Neutrophil (primary cell): ENCODE measurements at regions not wholly inside any gene's neighbourhood (a gene's known extent, or its start where the extent isn't known, plus 50 kb on each side); places are given as distances from the start of the nearest gene placed in this dataset.

Source experiments
- H3K27ac ChIP-seq: fragments of 200-600 bp; sonication (generic); 2 replicates; pipeline ENCODE4 v1.5.1; 2016; ENCODE audit warnings: mild to moderate bottlenecking, moderate library complexity
- H3K27me3 ChIP-seq: fragments of 200-600 bp; sonication (generic); 2 replicates; pipeline ENCODE4 v1.6.0; 2016; ENCODE audit warnings: mild to moderate bottlenecking
- H3K36me3 ChIP-seq: fragments of 200-600 bp; sonication (generic); 2 replicates; pipeline ENCODE4 v1.5.1; 2017
- H3K4me1 ChIP-seq, 2 experiments: fragments of 200-600 bp in 1 of 2; sonication (generic) in 1 of 2; 1 replicate in 1 of 2; 2 replicates in 1 of 2; pipeline versions ENCODE4 v1.5.1 to v1.6.1; 2013 to 2016; ENCODE audit warnings: low read depth in 1 of 2, low read length in 1 of 2, mild to moderate bottlenecking in 1 of 2, moderate library complexity in 1 of 2; ENCODE audit not compliant: control insufficient read depth in 1 of 2, insufficient read depth in 1 of 2
- H3K4me3 ChIP-seq, 2 experiments: fragments of 200-600 bp in 1 of 2; sonication (generic) in 1 of 2; 1 replicate in 1 of 2; 2 replicates in 1 of 2; pipeline ENCODE4 v1.5.1; 2013 to 2016; ENCODE audit warnings: low read depth in 1 of 2, low read length in 1 of 2, mild to moderate bottlenecking in 1 of 2, moderate library complexity in 1 of 2
- H3K9me3 ChIP-seq: fragments of 200-600 bp; sonication (generic); 2 replicates; pipeline ENCODE4 v1.5.1; 2016
- CTCF ChIP-seq: fragments of 200-600 bp; sonication (generic); IDR thresholded peaks from 2 replicates; pipeline ENCODE4 v1.5.1; 2016; ENCODE audit warnings: antibody characterized with exemption

GRCh38 chr5:117761186-117761585 is 1186.6 kb upstream of the SEMA6A start:
- no peaks in the 10 kb centered on the region for H3K27me3 ChIP-seq
- TF ChIP-seq CTCF = no peak
- peak overlapping the region; percentile 14 for H3K27ac ChIP-seq
- no peaks in the 10 kb centered on the region for H3K9me3 ChIP-seq
- no peak overlapping the region for H3K4me3 ChIP-seq
- peaks cover 0 to 15% of the 10 kb centered on the region in 2 experiments for H3K4me1 ChIP-seq
- no peaks in the 10 kb centered on the region for H3K36me3 ChIP-seq

GRCh38 chr5:117759849-117760499 is 1185.4 kb upstream of the SEMA6A start:
- no peaks in the 10 kb centered on the region for H3K9me3 ChIP-seq
- no peaks in the 10 kb centered on the region for H3K36me3 ChIP-seq
- no peak overlapping the region for H3K27ac ChIP-seq
- TF ChIP-seq CTCF = no peak
- peaks cover 0 to 15% of the 10 kb centered on the region in 2 experiments for H3K4me1 ChIP-seq
- no peaks in the 10 kb centered on the region for H3K27me3 ChIP-seq
- no peak overlapping the region for H3K4me3 ChIP-seq

GRCh38 chr5:117752403-117752802 is 1177.8 kb upstream of the SEMA6A start:
- no peaks in the 10 kb centered on the region for H3K36me3 ChIP-seq
- no peaks in the 10 kb centered on the region for H3K4me1 ChIP-seq
- H3K9me3 ChIP-seq = no peaks in the 10 kb centered on the region
- no peaks in the 10 kb centered on the region for H3K27me3 ChIP-seq
- H3K4me3 ChIP-seq = no peak overlapping the region
- TF ChIP-seq CTCF = no peak
- no peak overlapping the region for H3K27ac ChIP-seq

GRCh38 chr5:117748336-117748735 is 1173.7 kb upstream of the SEMA6A start:
- Histone ChIP-seq H3K27me3 (no peaks in the 10 kb centered on the region), H3K36me3 (no peaks in the 10 kb centered on the region), H3K9me3 (no peaks in the 10 kb centered on the region), H3K4me3 (no peak overlapping the region), H3K4me1 (no peaks in the 10 kb centered on the region), H3K27ac (no peak overlapping the region)
- no peak for TF ChIP-seq CTCF

GRCh38 chr5:117743337-117743736 is 1168.7 kb upstream of the SEMA6A start:
- Histone ChIP-seq H3K9me3 (no peaks in the 10 kb centered on the region), H3K27me3 (no peaks in the 10 kb centered on the region), H3K4me1 (no peaks in the 10 kb centered on the region), H3K27ac (no peak overlapping the region), H3K4me3 (no peak overlapping the region), H3K36me3 (no peaks in the 10 kb centered on the region)
- TF ChIP-seq CTCF = no peak
